RWPE2 (cell line): ENCODE measurements at regions not wholly inside any gene's neighbourhood (a gene's known extent, or its start where the extent isn't known, plus 50 kb on each side); places are given as distances from the start of the nearest gene placed in this dataset.

ENCODE experiments used
- ATAC-seq: fragments of 200-7000 bp; cut with Tn5 transposase; 3 replicates; pipeline ENCODE4 v1.9.1; 2021; ENCODE audit warnings: low read depth
- DNase-seq: peaks from one replicate; pipeline ENCODE4 v3.0.0-alpha.2; 2020; ENCODE audit warnings: low spot score
- H3K27ac ChIP-seq: fragments of 450-650 bp; 2 replicates; pipeline ENCODE4 v1.5.1; 2017; ENCODE audit warnings: mild to moderate bottlenecking; ENCODE audit not compliant: poor library complexity, severe bottlenecking
- H3K27me3 ChIP-seq: fragments of 250-450 bp; sonication (Bioruptor Pico); 2 replicates; pipeline ENCODE4 v1.5.1; 2021; ENCODE audit warnings: mild to moderate bottlenecking, moderate library complexity; ENCODE audit not compliant: insufficient read depth, poor library complexity, severe bottlenecking
- H3K36me3 ChIP-seq: fragments of 250-450 bp; sonication (Bioruptor Pico); 2 replicates; pipeline ENCODE4 v1.5.1; 2020; ENCODE audit warnings: low read depth, mild to moderate bottlenecking, moderate library complexity
- H3K4me1 ChIP-seq: fragments of 250-450 bp; sonication (Bioruptor Pico); 2 replicates; pipeline ENCODE4 v1.5.1; 2021; ENCODE audit warnings: mild to moderate bottlenecking, moderate library complexity; ENCODE audit not compliant: insufficient read depth, poor library complexity, severe bottlenecking
- H3K4me3 ChIP-seq: fragments of 250-450 bp; sonication (Bioruptor Pico); 2 replicates; pipeline ENCODE4 v1.5.1; 2021; ENCODE audit warnings: mild to moderate bottlenecking, moderate library complexity; ENCODE audit not compliant: severe bottlenecking
- H3K9me3 ChIP-seq: fragments of 250-450 bp; sonication (Bioruptor Pico); 2 replicates; pipeline ENCODE4 v1.5.1; 2021; ENCODE audit warnings: mild to moderate bottlenecking, moderate library complexity; ENCODE audit not compliant: severe bottlenecking
- TF ChIP-seq, protein P1 (sequence below): fragments of 450-650 bp; IDR thresholded peaks from one replicate; pipeline ENCODE4 v1.5.1; 2017; ENCODE audit warnings: mild to moderate bottlenecking, moderate library complexity; ENCODE audit not compliant: poor library complexity, severe bottlenecking

DNA sequence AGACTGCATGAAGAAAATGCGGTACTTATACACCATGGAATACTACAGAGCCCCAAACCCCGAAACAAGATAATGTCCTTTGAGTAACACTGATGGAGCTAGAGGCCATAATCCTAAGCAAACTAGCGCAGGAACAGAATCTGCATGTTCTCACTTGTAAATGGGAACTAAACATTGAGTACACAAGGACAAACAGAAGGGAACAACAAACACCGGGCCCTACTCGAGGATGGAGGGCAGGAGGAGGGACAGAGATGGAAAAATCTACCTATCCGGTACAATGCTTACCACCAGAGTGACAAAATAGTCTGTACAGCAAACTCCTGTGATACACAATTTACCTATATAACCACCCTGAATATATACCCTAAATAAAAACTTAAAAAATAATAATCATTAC, 507.9 kb downstream of the IPMK start:
- DNase-seq (no peak), ATAC-seq (no peak)
- H3K36me3 ChIP-seq = no peaks in the 10 kb centered on the region
- TF ChIP-seq, protein P1, sequence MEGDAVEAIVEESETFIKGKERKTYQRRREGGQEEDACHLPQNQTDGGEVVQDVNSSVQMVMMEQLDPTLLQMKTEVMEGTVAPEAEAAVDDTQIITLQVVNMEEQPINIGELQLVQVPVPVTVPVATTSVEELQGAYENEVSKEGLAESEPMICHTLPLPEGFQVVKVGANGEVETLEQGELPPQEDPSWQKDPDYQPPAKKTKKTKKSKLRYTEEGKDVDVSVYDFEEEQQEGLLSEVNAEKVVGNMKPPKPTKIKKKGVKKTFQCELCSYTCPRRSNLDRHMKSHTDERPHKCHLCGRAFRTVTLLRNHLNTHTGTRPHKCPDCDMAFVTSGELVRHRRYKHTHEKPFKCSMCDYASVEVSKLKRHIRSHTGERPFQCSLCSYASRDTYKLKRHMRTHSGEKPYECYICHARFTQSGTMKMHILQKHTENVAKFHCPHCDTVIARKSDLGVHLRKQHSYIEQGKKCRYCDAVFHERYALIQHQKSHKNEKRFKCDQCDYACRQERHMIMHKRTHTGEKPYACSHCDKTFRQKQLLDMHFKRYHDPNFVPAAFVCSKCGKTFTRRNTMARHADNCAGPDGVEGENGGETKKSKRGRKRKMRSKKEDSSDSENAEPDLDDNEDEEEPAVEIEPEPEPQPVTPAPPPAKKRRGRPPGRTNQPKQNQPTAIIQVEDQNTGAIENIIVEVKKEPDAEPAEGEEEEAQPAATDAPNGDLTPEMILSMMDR = no peak
- no peak overlapping the region for H3K4me3 ChIP-seq
- H3K27ac ChIP-seq = no peak overlapping the region
- H3K9me3 ChIP-seq = no peaks in the 10 kb centered on the region
- H3K4me1 ChIP-seq = no peaks in the 10 kb centered on the region
- no peaks in the 10 kb centered on the region for H3K27me3 ChIP-seq

DNA sequence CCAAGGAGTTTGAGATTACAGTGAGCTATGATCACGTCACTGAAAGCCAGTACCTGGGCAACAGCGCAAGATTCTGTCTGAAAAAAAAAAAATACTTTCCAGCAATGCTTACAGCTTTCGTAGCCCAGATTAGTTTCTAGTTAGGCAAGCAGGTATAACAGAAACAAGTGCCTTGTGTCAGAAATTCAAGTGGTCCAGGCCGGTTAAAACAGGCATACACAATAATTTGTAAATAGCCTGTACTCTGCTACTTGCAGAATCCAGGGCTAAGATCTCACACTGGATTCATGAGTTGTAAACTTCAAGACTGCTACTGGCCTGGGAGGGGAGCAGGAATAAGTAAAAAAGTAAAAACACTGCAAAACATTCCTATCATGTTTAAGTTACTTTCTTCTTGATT, 512.9 kb downstream of the IPMK start:
- ATAC-seq = no peak
- DNase-seq = no peak
- no peaks in the 10 kb centered on the region for H3K4me1 ChIP-seq
- no peak overlapping the region for H3K27ac ChIP-seq
- no peaks in the 10 kb centered on the region for H3K36me3 ChIP-seq
- no peaks in the 10 kb centered on the region for H3K9me3 ChIP-seq
- no peak overlapping the region for H3K4me3 ChIP-seq
- TF ChIP-seq, protein P1 = no peak
- H3K27me3 ChIP-seq = no peaks in the 10 kb centered on the region

DNA sequence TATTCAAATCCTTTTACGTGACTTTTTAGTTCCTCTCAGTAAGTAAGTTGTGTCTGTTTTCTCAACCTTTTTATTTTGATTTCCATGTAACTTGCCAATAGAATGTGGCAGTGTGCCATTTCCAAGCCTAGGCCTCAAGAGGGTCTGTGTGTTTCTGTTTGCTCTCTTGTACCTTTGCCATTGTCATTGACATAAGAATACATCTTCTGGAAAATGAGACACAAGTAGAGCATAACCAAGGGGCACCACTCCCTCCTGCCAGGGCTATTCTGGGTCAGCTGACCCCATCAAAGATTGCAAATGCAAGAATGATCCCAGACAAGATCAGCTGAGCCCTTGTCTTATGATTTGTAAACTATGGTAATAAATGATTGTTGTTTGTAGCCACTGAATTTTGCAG, 524.0 kb downstream of the IPMK start:
- DNase-seq (no peak), ATAC-seq (no peak)
- no peaks in the 10 kb centered on the region for H3K4me1 ChIP-seq
- H3K27me3 ChIP-seq = no peaks in the 10 kb centered on the region
- no peak overlapping the region for H3K27ac ChIP-seq
- no peaks in the 10 kb centered on the region for H3K36me3 ChIP-seq
- no peaks in the 10 kb centered on the region for H3K9me3 ChIP-seq
- H3K4me3 ChIP-seq = no peak overlapping the region
- TF ChIP-seq, protein P1 = no peak

DNA sequence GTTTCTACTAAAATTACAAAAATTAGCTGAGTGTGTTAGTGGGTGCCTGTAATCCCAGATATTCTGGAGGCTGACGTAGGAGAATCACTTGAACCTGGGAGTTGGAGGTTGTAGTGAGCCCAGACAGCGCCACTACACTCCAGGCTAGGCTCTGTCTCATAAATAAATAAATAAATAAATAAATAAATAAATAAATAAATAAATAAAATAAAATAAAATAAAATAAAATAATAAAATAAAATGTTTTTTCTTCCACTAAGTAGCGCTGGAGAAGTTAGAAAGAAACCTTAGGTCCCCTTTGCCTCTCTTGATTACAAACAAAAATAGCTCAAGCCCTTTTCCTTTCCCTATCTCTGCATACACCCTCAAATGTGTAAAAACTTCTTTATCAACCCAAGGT, 525.9 kb downstream of the IPMK start:
- TF ChIP-seq, protein P1 = no peak
- no peaks in the 10 kb centered on the region for H3K27me3 ChIP-seq

DNA sequence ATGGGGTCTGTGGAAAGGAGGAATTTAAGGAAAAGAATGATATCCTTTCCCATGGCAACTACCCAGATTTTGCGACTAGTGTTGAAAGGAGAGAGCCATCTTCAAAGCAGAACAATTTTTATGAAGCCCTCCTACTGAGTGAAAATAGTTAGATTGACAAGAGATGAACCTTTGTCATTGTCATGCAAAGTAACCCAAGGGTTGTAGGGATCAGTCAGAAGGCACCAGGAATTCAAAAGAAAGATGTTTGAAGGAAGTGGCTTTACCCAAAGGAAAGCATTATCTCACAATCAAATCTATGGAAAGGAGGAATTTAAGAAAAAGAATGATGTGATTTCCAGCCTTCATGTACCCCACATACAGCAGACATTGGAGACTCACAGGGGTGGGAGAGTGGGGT, 544.4 kb downstream of the IPMK start:
- TF ChIP-seq, protein P1 = no peak
- H3K36me3 ChIP-seq = no peaks in the 10 kb centered on the region
- no peak for DNase-seq
- no peak overlapping the region for H3K4me3 ChIP-seq
- ATAC-seq = no peak
- peaks cover 4% of the 10 kb centered on the region for H3K27me3 ChIP-seq
- no peaks in the 10 kb centered on the region for H3K4me1 ChIP-seq
- no peak overlapping the region for H3K27ac ChIP-seq
- H3K9me3 ChIP-seq = peaks cover 3% of the 10 kb centered on the region

More for the DNA sequence above, 525.9 kb downstream of the IPMK start:
- no peaks in the 10 kb centered on the region for H3K9me3 ChIP-seq
- H3K4me3 ChIP-seq = no peak overlapping the region
- no peaks in the 10 kb centered on the region for H3K36me3 ChIP-seq
- no peak for ATAC-seq
- no peaks in the 10 kb centered on the region for H3K4me1 ChIP-seq
- DNase-seq = no peak
- no peak overlapping the region for H3K27ac ChIP-seq
